ENCODE measurements at regions not wholly inside any gene's neighbourhood (a gene's known extent, or its start where the extent isn't known, plus 50 kb on each side); places are given as distances from the start of the nearest gene placed in this dataset.

DNA sequence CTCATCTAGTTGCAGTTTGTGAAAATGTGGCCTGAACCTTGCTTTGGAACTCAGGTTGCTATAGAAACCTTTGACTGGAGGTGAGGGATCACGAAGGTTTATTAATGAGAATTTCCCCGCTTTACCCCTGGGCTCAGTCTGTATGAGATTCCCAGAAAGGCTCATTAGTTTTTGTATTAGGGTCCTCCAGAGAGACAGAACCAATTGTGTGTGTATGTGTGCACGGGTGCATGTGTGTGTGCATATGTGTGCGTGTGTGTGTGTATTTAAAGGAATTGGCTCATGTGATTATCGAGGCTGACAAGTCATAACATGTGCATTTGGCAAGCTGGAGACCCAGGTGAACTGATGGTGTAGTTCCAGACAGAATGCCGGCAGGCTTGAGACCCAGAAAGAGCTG is 113.8 kb upstream of the DLX2 start:
- Histone ChIP-seq H3K9ac (ENCODE audit: low read length) (no peak overlapping the region), H3K27ac (ENCODE audit: low read depth, low read length) (no peak overlapping the region), H3K27me3 (ENCODE audit: control insufficient read depth, insufficient read depth, low read length) (no peaks in the 10 kb centered on the region), H3K4me1 (ENCODE audit: control insufficient read depth, insufficient read depth, low read length) (peaks cover 7% of the 10 kb centered on the region; the same call in 1 of the 2 replicates), H3K36me3 (ENCODE audit: control insufficient read depth, insufficient read depth, low read length) (no peaks in the 10 kb centered on the region), H3K4me3 (ENCODE audit: low read depth, low read length) (no peak overlapping the region), H3K9me3 (ENCODE audit: control insufficient read depth, insufficient read depth, low read depth, low read length) (no peaks in the 10 kb centered on the region)

GRCh38 chr2:172219201-172219600 is 116.5 kb upstream of the DLX2 start:
- no peaks in the 10 kb centered on the region for H3K36me3 ChIP-seq (ENCODE audit: control insufficient read depth, insufficient read depth, low read length)
- no peak overlapping the region for H3K27ac ChIP-seq (ENCODE audit: low read depth, low read length)
- H3K9me3 ChIP-seq (ENCODE audit: control insufficient read depth, insufficient read depth, low read depth, low read length) = no peaks in the 10 kb centered on the region

DNA sequence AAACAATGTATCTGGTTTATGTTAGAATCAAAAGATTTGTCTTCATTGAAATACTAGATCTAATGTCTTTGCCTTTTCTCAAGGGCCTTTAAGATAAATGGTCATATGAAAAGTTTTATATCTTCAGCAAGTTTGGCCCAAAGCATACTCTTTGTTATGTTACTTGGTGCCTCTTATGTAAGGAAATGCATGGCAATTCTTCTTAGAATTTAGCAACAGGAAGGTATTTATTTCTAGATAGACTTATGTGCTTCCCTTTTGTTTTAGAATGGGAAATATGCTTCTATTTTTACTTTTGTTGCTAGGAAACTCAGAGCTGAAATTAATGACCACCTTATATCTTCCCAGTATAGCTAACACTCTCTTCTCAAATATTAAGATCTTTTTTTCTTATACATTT is 117.4 kb upstream of the DLX2 start:
- no peak overlapping the region for H3K9ac ChIP-seq (ENCODE audit: low read length)
- H3K27ac ChIP-seq (ENCODE audit: low read depth, low read length) = no peak overlapping the region
- no peaks in the 10 kb centered on the region for H3K9me3 ChIP-seq (ENCODE audit: control insufficient read depth, insufficient read depth, low read depth, low read length)
- no peaks in the 10 kb centered on the region for H3K27me3 ChIP-seq (ENCODE audit: control insufficient read depth, insufficient read depth, low read length)
- H3K4me3 ChIP-seq (ENCODE audit: low read depth, low read length) = no peak overlapping the region
- no peaks in the 10 kb centered on the region for H3K36me3 ChIP-seq (ENCODE audit: control insufficient read depth, insufficient read depth, low read length)
- no peaks in the 10 kb centered on the region for H3K4me1 ChIP-seq (ENCODE audit: control insufficient read depth, insufficient read depth, low read length)

More at GRCh38 chr2:172219201-172219600, 116.5 kb upstream of the DLX2 start:
- Histone ChIP-seq H3K27me3 (ENCODE audit: control insufficient read depth, insufficient read depth, low read length) (no peaks in the 10 kb centered on the region), H3K4me1 (ENCODE audit: control insufficient read depth, insufficient read depth, low read length) (no peaks in the 10 kb centered on the region), H3K9ac (ENCODE audit: low read length) (no peak overlapping the region), H3K4me3 (ENCODE audit: low read depth, low read length) (no peak overlapping the region)

GRCh38 chr2:172223601-172224054 is 120.9 kb upstream of the DLX2 start:
- Histone ChIP-seq H3K9me3 (ENCODE audit: control insufficient read depth, insufficient read depth, low read depth, low read length) (no peaks in the 10 kb centered on the region), H3K9ac (ENCODE audit: low read length) (no peak overlapping the region), H3K4me3 (ENCODE audit: low read depth, low read length) (no peak overlapping the region), H3K27me3 (ENCODE audit: control insufficient read depth, insufficient read depth, low read length) (no peaks in the 10 kb centered on the region), H3K4me1 (ENCODE audit: control insufficient read depth, insufficient read depth, low read length) (no peaks in the 10 kb centered on the region), H3K27ac (ENCODE audit: low read depth, low read length) (no peak overlapping the region), H3K36me3 (ENCODE audit: control insufficient read depth, insufficient read depth, low read length) (no peaks in the 10 kb centered on the region)

DNA sequence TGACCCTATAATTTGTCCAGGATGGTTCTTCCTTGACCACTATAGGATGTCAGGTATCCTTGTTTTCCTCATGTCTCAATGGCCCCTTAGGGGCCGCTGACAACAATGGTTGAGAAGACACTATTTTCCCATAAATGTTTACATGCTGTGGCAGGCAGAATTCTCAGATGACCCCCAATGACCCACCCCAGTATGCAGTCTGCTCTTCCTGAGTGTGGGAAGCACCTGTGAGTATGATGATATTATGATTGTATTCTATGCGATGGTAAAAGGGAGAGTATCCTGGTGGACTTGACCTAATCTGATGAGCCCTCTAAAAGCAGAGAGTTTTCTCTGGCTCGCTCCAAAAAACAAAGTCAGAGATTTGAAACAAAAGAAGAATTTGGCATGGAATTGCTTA is 123.1 kb upstream of the DLX2 start:
- Histone ChIP-seq H3K36me3 (ENCODE audit: control insufficient read depth, insufficient read depth, low read length) (no peaks in the 10 kb centered on the region), H3K9ac (ENCODE audit: low read length) (no peak overlapping the region), H3K4me3 (ENCODE audit: low read depth, low read length) (no peak overlapping the region), H3K27me3 (ENCODE audit: control insufficient read depth, insufficient read depth, low read length) (no peaks in the 10 kb centered on the region), H3K27ac (ENCODE audit: low read depth, low read length) (no peak overlapping the region), H3K9me3 (ENCODE audit: control insufficient read depth, insufficient read depth, low read depth, low read length) (no peaks in the 10 kb centered on the region), H3K4me1 (ENCODE audit: control insufficient read depth, insufficient read depth, low read length) (0 out of 2 replicates have a peak, but pooled peaks cover under 1% of the 10 kb centered on the region)

DNA sequence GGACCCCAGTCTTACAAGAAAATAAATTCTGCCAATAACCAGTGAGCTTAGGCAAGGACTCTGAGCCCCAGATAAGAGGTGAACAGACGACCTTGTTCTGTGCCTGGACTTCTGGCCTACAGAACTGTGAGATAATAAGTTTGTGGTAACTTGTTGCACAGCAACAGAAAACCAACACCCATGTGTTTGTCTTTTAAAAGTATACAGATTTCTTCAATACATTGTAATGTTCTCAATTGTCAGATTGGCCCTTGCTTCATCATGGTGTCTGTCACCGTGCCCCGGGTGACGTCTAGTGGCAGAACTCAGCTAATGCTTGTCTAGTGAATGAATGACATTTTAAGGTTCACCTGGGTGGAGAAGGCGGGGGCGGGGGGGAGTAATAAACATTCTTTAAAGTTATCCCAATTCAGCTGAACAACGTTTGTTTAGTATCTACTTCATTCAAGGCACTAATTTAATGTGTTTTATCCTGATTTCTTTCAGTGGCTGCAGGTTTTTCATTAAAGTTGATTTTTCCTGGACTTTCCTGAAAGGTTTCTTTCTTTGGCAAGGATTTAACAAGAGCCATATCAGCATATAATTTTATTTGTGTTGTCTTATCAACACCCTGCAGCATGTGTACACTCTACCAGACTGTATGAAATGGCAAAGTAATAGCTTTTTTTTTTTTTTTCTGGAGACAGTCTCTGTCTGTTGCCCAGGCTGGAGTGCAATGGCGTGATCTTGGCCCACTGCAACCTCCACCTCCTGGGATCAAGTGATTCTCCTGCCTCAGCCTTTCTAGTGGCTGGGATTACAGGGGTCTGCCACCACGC is 123.8 kb upstream of the DLX2 start:
- H3K9me3 ChIP-seq (ENCODE audit: control insufficient read depth, insufficient read depth, low read depth, low read length) = no peaks in the 10 kb centered on the region
- no peaks in the 10 kb centered on the region for H3K27me3 ChIP-seq (ENCODE audit: control insufficient read depth, insufficient read depth, low read length)
- no peak overlapping the region for H3K27ac ChIP-seq (ENCODE audit: low read depth, low read length)
- no peaks in the 10 kb centered on the region for H3K36me3 ChIP-seq (ENCODE audit: control insufficient read depth, insufficient read depth, low read length)
- no peak overlapping the region for H3K4me3 ChIP-seq (ENCODE audit: low read depth, low read length)
- H3K9ac ChIP-seq (ENCODE audit: low read length) = no peak overlapping the region
- peaks cover 7% of the 10 kb centered on the region; the same call in 1 of the 2 replicates for H3K4me1 ChIP-seq (ENCODE audit: control insufficient read depth, insufficient read depth, low read length)

GRCh38 chr2:172227719-172228118 is 125.0 kb upstream of the DLX2 start:
- no peak overlapping the region for H3K27ac ChIP-seq (ENCODE audit: low read depth, low read length)
- H3K36me3 ChIP-seq (ENCODE audit: control insufficient read depth, insufficient read depth, low read length) = no peaks in the 10 kb centered on the region
- H3K4me3 ChIP-seq (ENCODE audit: low read depth, low read length) = no peak overlapping the region
- no peaks in the 10 kb centered on the region for H3K27me3 ChIP-seq (ENCODE audit: control insufficient read depth, insufficient read depth, low read length)
- H3K9me3 ChIP-seq (ENCODE audit: control insufficient read depth, insufficient read depth, low read depth, low read length) = no peaks in the 10 kb centered on the region
- H3K9ac ChIP-seq (ENCODE audit: low read length) = no peak overlapping the region
- H3K4me1 ChIP-seq (ENCODE audit: control insufficient read depth, insufficient read depth, low read length) = peaks cover 16% of the 10 kb centered on the region

DNA sequence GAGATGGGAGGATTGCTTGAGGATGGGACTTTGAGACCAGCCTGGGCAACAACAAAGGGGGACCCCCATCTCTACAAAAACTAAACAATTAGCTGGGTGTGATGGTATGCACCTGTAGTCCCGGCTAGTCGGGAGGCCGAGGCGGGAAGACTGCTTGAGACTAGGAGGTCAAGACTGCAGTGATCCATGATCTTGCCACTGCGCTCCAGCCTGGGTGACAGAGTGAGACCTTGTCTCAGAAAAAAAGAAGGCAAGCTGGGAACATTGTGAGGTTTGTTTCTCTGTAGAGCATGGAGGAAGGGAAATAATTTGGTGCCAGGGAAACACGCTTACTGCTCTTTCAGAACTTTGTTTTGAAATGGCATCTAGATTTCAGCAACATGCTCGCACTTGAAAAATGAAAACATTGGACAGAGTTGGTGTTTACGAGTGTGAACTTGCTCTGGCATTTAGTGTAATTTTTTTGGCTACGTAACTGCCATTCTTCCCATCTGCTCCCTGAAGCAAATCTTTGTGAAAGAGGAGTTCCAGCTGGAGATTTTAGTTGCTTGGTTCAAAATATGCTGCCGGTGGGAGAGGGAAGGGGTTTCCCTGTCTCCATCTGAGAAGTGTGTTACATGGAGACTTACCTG is 125.6 kb upstream of the DLX2 start:
- H3K9ac ChIP-seq (ENCODE audit: low read length) = no peak overlapping the region
- peaks cover 16% of the 10 kb centered on the region for H3K4me1 ChIP-seq (ENCODE audit: control insufficient read depth, insufficient read depth, low read length)
- no peaks in the 10 kb centered on the region for H3K36me3 ChIP-seq (ENCODE audit: control insufficient read depth, insufficient read depth, low read length)
- no peak overlapping the region for H3K4me3 ChIP-seq (ENCODE audit: low read depth, low read length)
- H3K9me3 ChIP-seq (ENCODE audit: control insufficient read depth, insufficient read depth, low read depth, low read length) = no peaks in the 10 kb centered on the region
- 0 out of 2 replicates have a peak, but pooled peaks cover under 1% of the 10 kb centered on the region for H3K27me3 ChIP-seq (ENCODE audit: control insufficient read depth, insufficient read depth, low read length)
- H3K27ac ChIP-seq (ENCODE audit: low read depth, low read length) = no peak overlapping the region

DNA sequence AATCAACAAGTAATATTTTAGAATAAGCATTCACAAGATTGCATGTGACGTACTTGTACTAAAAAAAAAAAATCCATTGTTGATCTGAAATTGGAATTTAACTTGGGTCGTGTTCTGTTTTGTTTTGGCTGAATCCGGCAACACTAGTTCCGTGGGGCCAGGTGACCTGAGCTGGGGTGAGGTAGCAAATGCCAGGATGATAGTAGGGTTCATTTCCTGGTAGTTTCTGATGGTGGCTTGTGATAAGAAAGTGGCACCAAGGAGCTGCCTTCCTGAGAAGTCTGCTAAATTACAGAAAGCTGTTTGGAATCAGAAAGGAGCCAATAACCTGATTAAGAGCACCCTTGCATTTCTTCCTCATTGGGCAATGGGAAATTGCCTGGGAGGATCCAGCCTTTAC is 126.4 kb upstream of the DLX2 start:
- Histone ChIP-seq H3K9ac (ENCODE audit: low read length) (no peak overlapping the region), H3K4me1 (ENCODE audit: control insufficient read depth, insufficient read depth, low read length) (peaks cover 21% of the 10 kb centered on the region), H3K36me3 (ENCODE audit: control insufficient read depth, insufficient read depth, low read length) (no peaks in the 10 kb centered on the region), H3K27ac (ENCODE audit: low read depth, low read length) (no peak overlapping the region), H3K9me3 (ENCODE audit: control insufficient read depth, insufficient read depth, low read depth, low read length) (no peaks in the 10 kb centered on the region), H3K27me3 (ENCODE audit: control insufficient read depth, insufficient read depth, low read length) (peaks cover 9% of the 10 kb centered on the region), H3K4me3 (ENCODE audit: low read depth, low read length) (no peak overlapping the region)

DNA sequence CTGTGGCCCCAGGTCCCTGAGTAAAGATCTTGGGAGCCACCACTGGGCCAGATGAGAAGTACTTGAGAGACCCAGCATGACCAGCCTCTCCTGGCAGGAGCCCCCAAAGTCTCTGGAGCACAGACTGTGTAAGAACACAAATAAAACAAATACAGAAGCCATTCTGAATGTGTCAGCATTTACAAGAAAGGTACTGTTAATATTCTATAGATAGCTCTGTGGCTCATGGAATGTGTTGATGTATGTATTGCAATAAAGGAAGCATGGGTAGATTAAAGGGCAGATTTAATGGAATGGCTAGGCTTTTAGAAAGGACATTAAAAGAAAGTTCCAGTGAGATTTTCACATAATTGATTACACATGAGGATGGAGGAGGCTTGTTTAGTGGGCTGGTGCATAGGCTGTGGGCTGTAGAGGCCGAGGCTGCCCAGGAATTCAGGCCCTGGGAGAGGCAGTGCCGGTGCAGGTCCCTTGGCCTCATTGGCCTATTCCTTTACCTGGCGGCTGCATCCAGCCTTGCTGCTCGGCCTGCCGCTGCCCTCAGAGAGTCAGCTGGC is 127.7 kb upstream of the DLX2 start:
- Histone ChIP-seq H3K4me3 (ENCODE audit: low read depth, low read length) (no peak overlapping the region), H3K9me3 (ENCODE audit: control insufficient read depth, insufficient read depth, low read depth, low read length) (no peaks in the 10 kb centered on the region), H3K36me3 (ENCODE audit: control insufficient read depth, insufficient read depth, low read length) (no peaks in the 10 kb centered on the region), H3K27me3 (ENCODE audit: control insufficient read depth, insufficient read depth, low read length) (peaks cover 21% of the 10 kb centered on the region), H3K9ac (ENCODE audit: low read length) (no peak overlapping the region), H3K4me1 (ENCODE audit: control insufficient read depth, insufficient read depth, low read length) (peaks cover 28% of the 10 kb centered on the region), H3K27ac (ENCODE audit: low read depth, low read length) (no peak overlapping the region)

GRCh38 chr2:172230889-172231401 is 128.2 kb upstream of the DLX2 start:
- H3K9ac ChIP-seq (ENCODE audit: low read length) = no peak overlapping the region
- no peak overlapping the region for H3K4me3 ChIP-seq (ENCODE audit: low read depth, low read length)
- H3K27me3 ChIP-seq (ENCODE audit: control insufficient read depth, insufficient read depth, low read length) = peaks cover 27% of the 10 kb centered on the region
- no peaks in the 10 kb centered on the region for H3K36me3 ChIP-seq (ENCODE audit: control insufficient read depth, insufficient read depth, low read length)
- no peak overlapping the region for H3K27ac ChIP-seq (ENCODE audit: low read depth, low read length)
- peaks cover 33% of the 10 kb centered on the region for H3K4me1 ChIP-seq (ENCODE audit: control insufficient read depth, insufficient read depth, low read length)
- no peaks in the 10 kb centered on the region for H3K9me3 ChIP-seq (ENCODE audit: control insufficient read depth, insufficient read depth, low read depth, low read length)
